ENCODE measurements at regions not wholly inside any gene's neighbourhood (a gene's known extent, or its start where the extent isn't known, plus 50 kb on each side); places are given as distances from the start of the nearest gene placed in this dataset.

DNA sequence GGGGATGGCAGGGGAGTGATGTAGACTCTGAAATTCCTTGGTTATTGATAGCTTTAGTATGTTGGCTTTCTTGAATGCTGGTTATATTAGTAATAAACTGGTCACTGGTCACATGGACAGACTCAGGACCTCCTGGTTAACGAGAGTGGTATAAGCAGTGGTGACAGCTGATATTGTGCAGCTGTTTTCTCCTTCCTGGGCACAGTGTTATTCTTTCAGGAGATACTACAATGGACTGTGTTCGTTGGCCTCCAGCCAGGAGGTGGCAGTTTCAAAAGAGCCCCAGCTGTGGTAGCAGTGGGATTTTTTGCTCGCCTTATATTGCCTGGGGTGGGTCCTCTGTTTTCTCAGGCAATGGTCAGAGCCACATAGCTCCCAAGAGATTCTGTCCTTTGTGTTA, 181.6 kb upstream of the RBMS3 start:
- Histone ChIP-seq H3K27ac (ENCODE audit: low read depth, low read length) (no peak overlapping the region), H3K4me1 (ENCODE audit: control insufficient read depth, insufficient read depth, low read length) (no peaks in the 10 kb centered on the region), H3K27me3 (ENCODE audit: control insufficient read depth, insufficient read depth, low read length) (no peaks in the 10 kb centered on the region), H3K36me3 (ENCODE audit: control insufficient read depth, insufficient read depth, low read length) (no peaks in the 10 kb centered on the region), H3K9ac (ENCODE audit: low read depth, low read length) (no peak overlapping the region), H3K9me3 (ENCODE audit: control insufficient read depth, insufficient read depth, low read length) (no peaks in the 10 kb centered on the region), H3K4me3 (ENCODE audit: low read depth, low read length) (no peak overlapping the region)

DNA sequence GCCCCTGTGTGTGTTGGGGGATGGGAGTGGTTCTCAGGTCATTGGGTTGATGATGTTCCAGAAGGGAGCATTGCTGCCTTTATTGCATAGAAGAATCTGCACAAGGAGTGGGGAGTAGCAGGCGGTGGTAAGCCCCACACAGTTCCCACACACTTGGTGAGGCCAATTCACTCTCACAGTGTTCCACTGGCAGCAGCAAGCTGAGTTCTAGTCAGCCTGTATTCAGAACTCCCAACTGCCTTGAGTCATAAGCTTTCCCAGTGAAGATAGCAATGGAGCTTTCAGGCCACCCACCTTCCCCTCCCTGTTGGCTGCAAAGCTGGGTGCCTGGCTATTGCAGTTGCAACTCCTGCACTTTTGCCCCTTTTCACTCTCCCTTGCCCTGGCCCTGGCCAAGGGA, 181.1 kb upstream of the RBMS3 start:
- Histone ChIP-seq H3K9me3 (ENCODE audit: control insufficient read depth, insufficient read depth, low read length) (no peaks in the 10 kb centered on the region), H3K36me3 (ENCODE audit: control insufficient read depth, insufficient read depth, low read length) (no peaks in the 10 kb centered on the region), H3K27ac (ENCODE audit: low read depth, low read length) (no peak overlapping the region), H3K27me3 (ENCODE audit: control insufficient read depth, insufficient read depth, low read length) (no peaks in the 10 kb centered on the region), H3K9ac (ENCODE audit: low read depth, low read length) (no peak overlapping the region), H3K4me1 (ENCODE audit: control insufficient read depth, insufficient read depth, low read length) (no peaks in the 10 kb centered on the region), H3K4me3 (ENCODE audit: low read depth, low read length) (no peak overlapping the region)

DNA sequence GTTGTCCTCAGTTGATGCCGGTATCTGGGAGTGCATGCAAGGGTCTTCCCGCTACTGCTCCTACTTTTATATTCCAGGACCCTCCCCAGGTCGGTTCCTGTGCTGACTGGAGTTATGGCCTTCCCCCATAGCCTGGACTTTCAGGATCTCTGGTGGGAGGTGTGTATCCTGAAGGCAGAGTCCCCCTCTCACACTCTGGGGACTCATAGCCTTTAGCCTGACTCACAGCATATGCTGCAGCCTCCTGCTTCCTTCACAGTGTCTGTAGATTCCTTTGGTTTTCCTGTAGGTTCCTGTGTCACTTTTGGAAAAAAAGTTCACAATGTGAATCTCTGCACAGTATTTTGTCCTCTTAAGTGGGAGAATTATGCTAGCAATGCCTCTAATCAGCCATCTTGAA, 180.6 kb upstream of the RBMS3 start:
- H3K27ac ChIP-seq (ENCODE audit: low read depth, low read length) = no peak overlapping the region
- no peaks in the 10 kb centered on the region for H3K36me3 ChIP-seq (ENCODE audit: control insufficient read depth, insufficient read depth, low read length)

DNA sequence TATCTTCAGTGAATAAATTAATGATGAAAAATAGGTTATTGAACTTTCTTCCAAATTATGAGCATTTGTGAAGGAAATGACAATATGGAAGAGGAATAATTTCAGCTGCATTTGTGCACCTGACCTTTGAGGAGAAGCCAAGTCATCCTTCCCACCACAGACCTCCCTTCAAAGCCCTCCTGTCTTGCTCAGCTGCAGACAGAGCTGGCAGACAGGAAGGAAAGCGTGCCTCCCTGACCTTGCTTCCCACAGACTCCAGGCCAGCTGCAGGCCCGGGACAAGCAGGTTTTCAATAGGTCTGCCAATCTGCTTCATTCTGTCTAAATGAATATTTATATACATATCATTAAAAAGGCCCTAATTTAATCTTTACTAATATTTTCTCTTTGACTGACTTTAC, 152.9 kb upstream of the RBMS3 start:
- H3K27ac ChIP-seq (ENCODE audit: low read depth, low read length) = no peak overlapping the region
- no peak overlapping the region for H3K4me3 ChIP-seq (ENCODE audit: low read depth, low read length)
- peaks cover 4% of the 10 kb centered on the region; the same call in 1 of the 2 replicates for H3K4me1 ChIP-seq (ENCODE audit: control insufficient read depth, insufficient read depth, low read length)
- H3K27me3 ChIP-seq (ENCODE audit: control insufficient read depth, insufficient read depth, low read length) = no peaks in the 10 kb centered on the region
- H3K9me3 ChIP-seq (ENCODE audit: control insufficient read depth, insufficient read depth, low read length) = no peaks in the 10 kb centered on the region
- no peak overlapping the region for H3K9ac ChIP-seq (ENCODE audit: low read depth, low read length)
- H3K36me3 ChIP-seq (ENCODE audit: control insufficient read depth, insufficient read depth, low read length) = no peaks in the 10 kb centered on the region

More for the DNA sequence above, 180.6 kb upstream of the RBMS3 start:
- H3K4me3 ChIP-seq (ENCODE audit: low read depth, low read length) = no peak overlapping the region
- H3K4me1 ChIP-seq (ENCODE audit: control insufficient read depth, insufficient read depth, low read length) = no peaks in the 10 kb centered on the region
- H3K27me3 ChIP-seq (ENCODE audit: control insufficient read depth, insufficient read depth, low read length) = no peaks in the 10 kb centered on the region
- H3K9ac ChIP-seq (ENCODE audit: low read depth, low read length) = no peak overlapping the region
- H3K9me3 ChIP-seq (ENCODE audit: control insufficient read depth, insufficient read depth, low read length) = no peaks in the 10 kb centered on the region

DNA sequence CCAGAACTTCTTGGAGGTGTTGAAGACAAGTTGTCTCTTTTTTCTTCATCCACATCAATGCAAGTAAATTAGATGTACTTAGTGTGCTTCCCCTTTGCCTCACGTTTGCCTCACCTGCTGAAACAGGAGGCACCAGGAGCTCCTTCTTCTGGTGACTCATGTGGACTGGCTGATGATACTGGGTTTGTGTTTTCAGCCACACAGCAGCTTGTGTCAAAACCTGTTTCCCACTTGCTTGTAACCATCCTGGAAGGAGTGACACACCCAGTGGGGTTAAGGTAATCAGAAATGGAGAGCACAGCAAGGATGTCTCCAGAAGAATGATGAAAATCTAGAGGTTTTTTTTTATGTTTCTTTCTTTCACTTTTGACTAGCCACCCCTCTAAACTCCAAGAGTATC, 143.3 kb upstream of the RBMS3 start:
- H3K36me3 ChIP-seq (ENCODE audit: control insufficient read depth, insufficient read depth, low read length) = no peaks in the 10 kb centered on the region
- H3K27ac ChIP-seq (ENCODE audit: low read depth, low read length) = no peak overlapping the region
- H3K9ac ChIP-seq (ENCODE audit: low read depth, low read length) = no peak overlapping the region
- peaks cover 17% of the 10 kb centered on the region for H3K4me1 ChIP-seq (ENCODE audit: control insufficient read depth, insufficient read depth, low read length)
- no peak overlapping the region for H3K4me3 ChIP-seq (ENCODE audit: low read depth, low read length)
- H3K27me3 ChIP-seq (ENCODE audit: control insufficient read depth, insufficient read depth, low read length) = no peaks in the 10 kb centered on the region
- no peaks in the 10 kb centered on the region for H3K9me3 ChIP-seq (ENCODE audit: control insufficient read depth, insufficient read depth, low read length)

DNA sequence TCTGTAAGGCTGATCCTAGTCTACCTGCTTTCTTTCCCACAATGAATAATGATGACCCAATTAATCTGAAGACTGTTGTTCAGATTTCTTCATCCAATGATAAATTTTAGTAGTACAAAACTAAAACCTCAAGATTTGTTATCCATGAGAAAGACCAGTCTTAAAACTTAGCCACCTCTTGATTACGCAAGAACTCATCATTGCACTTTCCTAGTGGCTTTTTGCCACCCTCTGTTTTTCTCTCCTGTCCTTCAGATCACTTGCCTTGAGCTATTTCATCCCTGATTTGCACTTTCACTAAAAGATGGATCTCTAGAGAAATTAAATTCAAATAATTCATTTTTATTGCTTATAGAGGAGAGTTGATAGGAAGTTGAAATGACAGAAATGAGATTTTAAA, 142.7 kb upstream of the RBMS3 start:
- H3K36me3 ChIP-seq (ENCODE audit: control insufficient read depth, insufficient read depth, low read length) = no peaks in the 10 kb centered on the region
- H3K27ac ChIP-seq (ENCODE audit: low read depth, low read length) = no peak overlapping the region
- H3K4me1 ChIP-seq (ENCODE audit: control insufficient read depth, insufficient read depth, low read length) = peaks cover 17% of the 10 kb centered on the region
- H3K9ac ChIP-seq (ENCODE audit: low read depth, low read length) = no peak overlapping the region
- no peaks in the 10 kb centered on the region for H3K9me3 ChIP-seq (ENCODE audit: control insufficient read depth, insufficient read depth, low read length)
- no peaks in the 10 kb centered on the region for H3K27me3 ChIP-seq (ENCODE audit: control insufficient read depth, insufficient read depth, low read length)
- H3K4me3 ChIP-seq (ENCODE audit: low read depth, low read length) = no peak overlapping the region

DNA sequence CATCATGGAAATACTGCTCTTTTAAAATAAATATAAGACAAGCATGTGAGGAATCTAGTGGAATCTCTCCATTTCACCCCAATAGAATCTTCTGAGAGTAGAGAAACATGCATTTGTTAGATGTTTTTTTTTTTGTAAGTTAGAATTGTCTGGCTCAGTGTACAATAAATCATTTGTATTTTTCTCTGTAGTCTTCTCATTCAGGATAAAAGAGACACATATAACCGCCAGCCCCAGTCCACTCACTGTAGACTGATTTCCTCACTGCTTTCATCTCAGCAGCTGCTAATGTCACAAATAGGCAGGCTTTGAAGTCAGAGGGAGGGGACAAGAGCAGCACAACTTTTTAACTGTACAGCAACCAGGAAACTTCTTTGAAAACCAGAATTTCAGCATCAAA, 140.2 kb upstream of the RBMS3 start:
- no peaks in the 10 kb centered on the region for H3K27me3 ChIP-seq (ENCODE audit: control insufficient read depth, insufficient read depth, low read length)
- H3K36me3 ChIP-seq (ENCODE audit: control insufficient read depth, insufficient read depth, low read length) = no peaks in the 10 kb centered on the region
- H3K9me3 ChIP-seq (ENCODE audit: control insufficient read depth, insufficient read depth, low read length) = no peaks in the 10 kb centered on the region
- H3K4me1 ChIP-seq (ENCODE audit: control insufficient read depth, insufficient read depth, low read length) = peaks cover 23% of the 10 kb centered on the region
- no peak overlapping the region for H3K9ac ChIP-seq (ENCODE audit: low read depth, low read length)
- H3K4me3 ChIP-seq (ENCODE audit: low read depth, low read length) = no peak overlapping the region
- H3K27ac ChIP-seq (ENCODE audit: low read depth, low read length) = no peak overlapping the region

DNA sequence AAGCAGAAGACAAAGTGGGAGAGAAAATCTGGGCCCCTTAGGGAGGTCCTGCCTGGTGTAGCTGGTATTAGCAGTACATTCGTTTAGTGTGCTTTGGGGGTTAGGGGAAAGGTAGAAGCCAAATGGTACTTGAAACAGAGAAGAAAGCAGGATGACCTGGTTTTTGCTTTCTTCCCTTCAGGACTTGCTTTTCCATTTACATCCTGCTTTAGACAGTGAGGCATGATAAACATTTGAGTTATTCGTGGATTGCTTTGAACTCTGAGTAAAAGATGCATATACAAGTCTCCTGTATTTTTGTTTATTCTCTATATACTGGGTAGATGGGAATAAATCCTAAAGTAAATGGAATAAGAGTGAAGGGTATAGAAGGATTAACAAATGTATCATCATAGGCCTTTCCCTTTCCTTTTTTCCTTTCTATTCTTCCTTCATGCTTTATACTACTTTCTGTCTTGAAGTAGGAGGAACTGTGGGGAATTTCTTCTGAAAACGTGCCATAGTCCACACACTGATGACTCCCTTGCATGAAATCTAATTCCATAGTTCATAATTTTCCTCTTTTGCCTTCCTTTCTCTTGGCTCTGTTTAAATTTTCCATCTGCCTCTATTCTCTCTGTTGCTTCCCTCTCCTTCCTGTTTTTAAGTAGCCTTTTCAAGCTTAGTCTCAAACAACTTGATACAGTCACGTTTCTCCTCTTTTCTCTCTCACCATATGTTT, 139.5 kb upstream of the RBMS3 start:
- Histone ChIP-seq H3K27ac (ENCODE audit: low read depth, low read length) (no peak overlapping the region), H3K4me1 (ENCODE audit: control insufficient read depth, insufficient read depth, low read length) (peaks cover 23% of the 10 kb centered on the region), H3K4me3 (ENCODE audit: low read depth, low read length) (no peak overlapping the region), H3K36me3 (ENCODE audit: control insufficient read depth, insufficient read depth, low read length) (no peaks in the 10 kb centered on the region), H3K27me3 (ENCODE audit: control insufficient read depth, insufficient read depth, low read length) (no peaks in the 10 kb centered on the region), H3K9ac (ENCODE audit: low read depth, low read length) (no peak overlapping the region), H3K9me3 (ENCODE audit: control insufficient read depth, insufficient read depth, low read length) (no peaks in the 10 kb centered on the region)

DNA sequence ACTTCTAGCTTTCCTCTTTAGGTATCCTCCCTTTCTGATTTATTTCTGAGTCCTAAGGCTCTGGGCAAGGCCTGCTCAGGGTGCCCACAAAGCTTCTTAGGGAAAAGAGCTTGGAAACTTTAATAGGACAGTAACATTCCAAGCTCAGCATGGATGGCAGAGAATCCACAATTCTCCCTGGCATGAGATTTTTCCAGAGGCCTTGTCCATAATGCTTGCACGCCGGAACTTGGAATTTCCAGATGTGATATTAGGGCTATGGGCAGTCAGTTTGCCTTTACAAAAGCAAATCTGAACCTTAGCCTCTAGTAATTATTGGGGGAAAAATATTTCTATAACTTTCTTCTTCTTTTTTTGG, 139.0 kb upstream of the RBMS3 start:
- no peaks in the 10 kb centered on the region for H3K9me3 ChIP-seq (ENCODE audit: control insufficient read depth, insufficient read depth, low read length)
- H3K27ac ChIP-seq (ENCODE audit: low read depth, low read length) = no peak overlapping the region
- H3K9ac ChIP-seq (ENCODE audit: low read depth, low read length) = no peak overlapping the region
- H3K36me3 ChIP-seq (ENCODE audit: control insufficient read depth, insufficient read depth, low read length) = no peaks in the 10 kb centered on the region
- H3K4me1 ChIP-seq (ENCODE audit: control insufficient read depth, insufficient read depth, low read length) = peaks cover 23% of the 10 kb centered on the region
- H3K4me3 ChIP-seq (ENCODE audit: low read depth, low read length) = no peak overlapping the region
- no peaks in the 10 kb centered on the region for H3K27me3 ChIP-seq (ENCODE audit: control insufficient read depth, insufficient read depth, low read length)

DNA sequence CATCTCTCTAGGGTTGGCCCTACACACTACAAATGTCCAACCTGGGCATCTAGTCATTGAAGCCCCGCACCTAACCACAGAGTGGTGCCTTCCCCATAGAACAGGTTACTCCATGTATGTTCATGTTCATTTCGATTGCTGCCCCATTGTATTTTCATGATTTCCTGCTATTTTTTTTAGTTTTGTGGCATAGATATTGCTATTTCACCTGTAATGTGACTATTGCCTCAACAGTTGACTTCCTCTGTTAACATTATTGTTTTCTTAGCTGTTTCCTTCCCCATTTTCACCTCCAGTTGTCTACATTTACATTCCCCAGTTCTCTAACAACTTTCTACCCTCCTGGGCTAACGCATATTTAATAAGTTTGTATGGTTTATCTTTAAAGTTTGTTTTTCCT, 137.7 kb upstream of the RBMS3 start:
- Histone ChIP-seq H3K27ac (ENCODE audit: low read depth, low read length) (no peak overlapping the region), H3K9me3 (ENCODE audit: control insufficient read depth, insufficient read depth, low read length) (no peaks in the 10 kb centered on the region), H3K36me3 (ENCODE audit: control insufficient read depth, insufficient read depth, low read length) (no peaks in the 10 kb centered on the region), H3K9ac (ENCODE audit: low read depth, low read length) (no peak overlapping the region), H3K4me3 (ENCODE audit: low read depth, low read length) (no peak overlapping the region), H3K4me1 (ENCODE audit: control insufficient read depth, insufficient read depth, low read length) (peaks cover 23% of the 10 kb centered on the region), H3K27me3 (ENCODE audit: control insufficient read depth, insufficient read depth, low read length) (no peaks in the 10 kb centered on the region)

DNA sequence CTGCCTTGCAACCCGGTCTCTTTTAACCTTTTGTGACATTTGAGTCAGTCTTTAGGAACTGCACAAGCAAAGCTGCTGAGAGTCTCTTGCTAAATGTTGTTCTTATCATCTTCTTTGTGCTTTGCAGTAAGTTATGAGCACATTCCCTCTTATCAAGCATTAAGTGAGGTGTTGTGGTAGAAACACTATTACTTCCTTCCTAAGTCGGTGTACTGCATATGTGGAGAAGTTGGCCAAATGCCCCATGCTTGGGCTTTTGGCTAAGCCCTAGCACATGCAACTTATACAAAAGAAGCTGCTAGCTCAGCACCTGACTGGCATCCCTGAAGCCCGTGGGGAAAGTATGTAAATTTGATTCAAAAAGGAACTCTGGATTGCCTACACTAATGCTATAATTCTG, 136.5 kb upstream of the RBMS3 start:
- H3K9ac ChIP-seq (ENCODE audit: low read depth, low read length) = no peak overlapping the region
- no peak overlapping the region for H3K4me3 ChIP-seq (ENCODE audit: low read depth, low read length)
- peaks cover 23% of the 10 kb centered on the region for H3K4me1 ChIP-seq (ENCODE audit: control insufficient read depth, insufficient read depth, low read length)
- no peaks in the 10 kb centered on the region for H3K9me3 ChIP-seq (ENCODE audit: control insufficient read depth, insufficient read depth, low read length)
- H3K36me3 ChIP-seq (ENCODE audit: control insufficient read depth, insufficient read depth, low read length) = no peaks in the 10 kb centered on the region
- no peaks in the 10 kb centered on the region for H3K27me3 ChIP-seq (ENCODE audit: control insufficient read depth, insufficient read depth, low read length)
- H3K27ac ChIP-seq (ENCODE audit: low read depth, low read length) = no peak overlapping the region

DNA sequence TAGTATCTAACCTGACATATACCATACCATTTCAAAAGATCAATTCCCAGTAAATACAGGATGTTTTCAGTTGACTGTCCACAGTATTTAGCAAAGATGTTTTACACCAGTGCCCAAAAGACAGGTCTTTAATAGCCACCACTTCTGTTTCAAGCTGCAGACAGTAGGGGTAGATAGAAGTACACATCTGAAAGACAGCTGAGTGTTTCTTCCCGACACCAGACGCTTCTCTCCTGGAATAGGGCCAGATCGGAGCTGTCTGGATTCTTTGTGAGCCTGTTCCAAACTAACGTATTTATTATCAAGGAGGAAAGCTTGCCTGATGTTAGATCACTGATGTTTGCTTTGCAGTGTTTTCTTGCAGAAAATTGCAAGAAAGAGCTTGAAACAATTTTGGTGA, 136.1 kb upstream of the RBMS3 start:
- Histone ChIP-seq H3K4me1 (ENCODE audit: control insufficient read depth, insufficient read depth, low read length) (peaks cover 23% of the 10 kb centered on the region), H3K9me3 (ENCODE audit: control insufficient read depth, insufficient read depth, low read length) (no peaks in the 10 kb centered on the region), H3K27ac (ENCODE audit: low read depth, low read length) (no peak overlapping the region), H3K36me3 (ENCODE audit: control insufficient read depth, insufficient read depth, low read length) (no peaks in the 10 kb centered on the region), H3K9ac (ENCODE audit: low read depth, low read length) (no peak overlapping the region), H3K27me3 (ENCODE audit: control insufficient read depth, insufficient read depth, low read length) (no peaks in the 10 kb centered on the region), H3K4me3 (ENCODE audit: low read depth, low read length) (no peak overlapping the region)
